NCI-H446 treated with DMSO at 0.1 percent for 48 hours (cell line): ENCODE measurements at regions not wholly inside any gene's neighbourhood (a gene's known extent, or its start where the extent isn't known, plus 50 kb on each side); places are given as distances from the start of the nearest gene placed in this dataset.
"Not testable (repeated sequence)": the region's sequence is repeated elsewhere in the genome, so short reads cannot be mapped to it uniquely, and the experiment has no call there.

Experiments
- DNase-seq: peaks from one replicate; lab custom pipeline; 2025; lab: John Stamatoyannopoulos, UW

- no peak for DNase-seq
Observed at GRCh38 chr13:90448466-90449037, 898.9 kb upstream of the MIR17HG start.

- no peak for DNase-seq
Observed at GRCh38 chr13:90453342-90453741, 894.1 kb upstream of the MIR17HG start.

GRCh38 chr13:90454002-90454636, 893.4 kb upstream of the MIR17HG start:
- DNase-seq = no peak

- DNase-seq = no peak
Observed at GRCh38 chr13:90455067-90455466, 892.4 kb upstream of the MIR17HG start.

- no peak for DNase-seq
Observed at GRCh38 chr13:90455823-90456222, 891.7 kb upstream of the MIR17HG start.

GRCh38 chr13:90461398-90461797, 886.1 kb upstream of the MIR17HG start:
- DNase-seq = no peak

GRCh38 chr13:90477216-90477615, 870.3 kb upstream of the MIR17HG start:
- DNase-seq = no peak

- no peak for DNase-seq
Observed at GRCh38 chr13:90483906-90484305, 863.6 kb upstream of the MIR17HG start.

GRCh38 chr13:90485436-90485835, 862.1 kb upstream of the MIR17HG start:
- DNase-seq = no peak

- DNase-seq = no peak
Observed at GRCh38 chr13:90492872-90493271, 854.6 kb upstream of the MIR17HG start.

- no peak for DNase-seq
Observed at GRCh38 chr13:90493667-90494066, 853.8 kb upstream of the MIR17HG start.

GRCh38 chr13:90494849-90495248, 852.6 kb upstream of the MIR17HG start:
- DNase-seq = not testable (repeated sequence)

GRCh38 chr13:90498096-90498495, 849.4 kb upstream of the MIR17HG start:
- no peak for DNase-seq

- no peak for DNase-seq
Observed at GRCh38 chr13:90498816-90499215, 848.7 kb upstream of the MIR17HG start.

- DNase-seq = no peak
Observed at GRCh38 chr13:90500569-90500968, 846.9 kb upstream of the MIR17HG start.

- DNase-seq = peak; percentile 66
Observed at GRCh38 chr13:90502153-90502552, 845.3 kb upstream of the MIR17HG start.

- no peak for DNase-seq
Observed at GRCh38 chr13:90502762-90503161, 844.7 kb upstream of the MIR17HG start.

- no peak for DNase-seq
Observed at GRCh38 chr13:90510319-90510718, 837.2 kb upstream of the MIR17HG start.

GRCh38 chr13:90511903-90512302, 835.6 kb upstream of the MIR17HG start:
- DNase-seq = no peak

- not testable (repeated sequence) for DNase-seq
Observed at GRCh38 chr13:90514712-90515111, 832.8 kb upstream of the MIR17HG start.

- no peak for DNase-seq
Observed at GRCh38 chr13:90518417-90518816, 829.1 kb upstream of the MIR17HG start.

GRCh38 chr13:90519157-90519556, 828.3 kb upstream of the MIR17HG start:
- DNase-seq = no peak

- DNase-seq = no peak
Observed at GRCh38 chr13:90526711-90527110, 820.8 kb upstream of the MIR17HG start.

- DNase-seq = no peak
Observed at GRCh38 chr13:90531744-90532143, 815.7 kb upstream of the MIR17HG start.
